Left colon (tissue), 2 donors: ENCODE measurements at regions not wholly inside any gene's neighbourhood (a gene's known extent, or its start where the extent isn't known, plus 50 kb on each side); places are given as distances from the start of the nearest gene placed in this dataset.

Source experiments
- ATAC-seq: fragments of 200-7000 bp; cut with Tn5 transposase; one replicate; pipeline ENCODE4 v1.9.1; 2020; ENCODE audit warnings: mild to moderate bottlenecking, moderate library complexity
- DNase-seq, 2 donors: peaks; one replicate each; pipeline ENCODE4 v3.0.0-alpha.2; 2020
- intact Hi-C, 2 donors: fragments of 100-400 bp; cut with DNase I in 1 of 2; cut with micrococcal nuclease in 1 of 2; formaldehyde crosslinking; loops; one replicate each; pipeline versions ENCODE4 v1.11.2 to v1.14.0; 2022; cut with DNase I, micrococcal nuclease
- donor health status: DM: no; HTN: no; CAD: no.
- donor health status: DM: yes; HTN: yes; CAD: no.

- DNase-seq (no peak), ATAC-seq (no peak)
- intact Hi-C loops: no loop called here
These were observed 100.6 kb downstream of the BAMBI start for GRCh38 chr10:28777911-28778310.

- DNase-seq (no peak), ATAC-seq (peak; percentile 46)
These were observed 101.2 kb downstream of the BAMBI start for GRCh38 chr10:28778524-28778923.

GRCh38 chr10:28781296-28781695 is 104.0 kb downstream of the BAMBI start:
- intact Hi-C loops: no loop called here
- DNase-seq (no peak), ATAC-seq (no peak)

More at GRCh38 chr10:28778524-28778923, 101.2 kb downstream of the BAMBI start:
- intact Hi-C loops: no loop called here

- intact Hi-C loops: no loop called here
- DNase-seq (no peak), ATAC-seq (no peak)
These were observed 105.8 kb downstream of the BAMBI start for GRCh38 chr10:28783087-28783486.

- intact Hi-C loops: no loop called here
- DNase-seq (no peak), ATAC-seq (no peak)
These were observed 107.7 kb downstream of the BAMBI start for GRCh38 chr10:28785018-28785417.

GRCh38 chr10:28788252-28788651 is 110.9 kb downstream of the BAMBI start:
- ATAC-seq (no peak), DNase-seq (no peak)
- intact Hi-C loops: no loop called here

DNA sequence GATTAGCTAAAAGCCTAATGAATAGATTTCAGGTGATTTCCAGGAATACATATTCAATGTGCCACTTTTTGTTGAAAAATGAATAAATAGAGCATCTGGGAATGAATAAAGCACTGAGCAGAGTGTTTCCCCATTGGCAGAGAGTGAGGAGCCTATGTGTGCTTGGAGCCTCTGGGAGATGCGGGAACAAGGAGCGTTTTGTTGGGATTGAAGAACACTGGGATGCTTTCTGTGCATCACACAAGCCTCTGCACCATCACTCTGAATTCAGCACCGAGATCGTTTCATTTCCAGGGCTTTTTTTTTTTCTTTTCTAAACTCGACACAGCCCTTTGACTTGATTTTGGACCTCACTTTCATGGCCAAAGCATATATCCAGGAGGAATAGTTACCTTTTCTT is 111.4 kb downstream of the BAMBI start:
- DNase-seq (no peak), ATAC-seq (no peak)
- intact Hi-C loops: no loop called here

DNA sequence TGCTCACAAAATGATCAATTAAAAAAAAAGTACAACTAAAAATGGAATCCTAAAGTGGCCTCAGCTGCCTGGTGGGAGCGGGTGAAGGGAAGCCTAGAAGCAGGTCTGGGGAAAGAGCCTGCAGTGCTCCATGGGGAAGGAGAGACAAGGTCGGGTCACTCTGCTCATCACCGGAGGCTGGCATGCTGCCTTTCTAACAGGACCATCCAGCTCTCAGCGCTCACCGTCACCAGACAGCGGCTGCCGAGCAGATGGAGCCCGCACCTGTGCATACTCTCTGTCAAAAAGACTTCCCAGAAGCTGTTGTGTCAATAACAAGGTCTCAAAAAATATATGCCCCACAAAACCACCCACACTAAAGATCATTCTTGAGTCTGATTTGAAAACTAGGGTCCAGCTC is 112.8 kb downstream of the BAMBI start:
- intact Hi-C loops: no loop called here
- DNase-seq (no peak), ATAC-seq (no peak)

GRCh38 chr10:28793482-28793881 is 116.2 kb downstream of the BAMBI start:
- intact Hi-C loops: no loop called here
- DNase-seq (peak; percentile 46 to 55), ATAC-seq (peak; percentile 99)

GRCh38 chr10:28794986-28795385 is 117.7 kb downstream of the BAMBI start:
- no peak for ATAC-seq
- intact Hi-C loops: no loop called here
- no peak for DNase-seq

DNA sequence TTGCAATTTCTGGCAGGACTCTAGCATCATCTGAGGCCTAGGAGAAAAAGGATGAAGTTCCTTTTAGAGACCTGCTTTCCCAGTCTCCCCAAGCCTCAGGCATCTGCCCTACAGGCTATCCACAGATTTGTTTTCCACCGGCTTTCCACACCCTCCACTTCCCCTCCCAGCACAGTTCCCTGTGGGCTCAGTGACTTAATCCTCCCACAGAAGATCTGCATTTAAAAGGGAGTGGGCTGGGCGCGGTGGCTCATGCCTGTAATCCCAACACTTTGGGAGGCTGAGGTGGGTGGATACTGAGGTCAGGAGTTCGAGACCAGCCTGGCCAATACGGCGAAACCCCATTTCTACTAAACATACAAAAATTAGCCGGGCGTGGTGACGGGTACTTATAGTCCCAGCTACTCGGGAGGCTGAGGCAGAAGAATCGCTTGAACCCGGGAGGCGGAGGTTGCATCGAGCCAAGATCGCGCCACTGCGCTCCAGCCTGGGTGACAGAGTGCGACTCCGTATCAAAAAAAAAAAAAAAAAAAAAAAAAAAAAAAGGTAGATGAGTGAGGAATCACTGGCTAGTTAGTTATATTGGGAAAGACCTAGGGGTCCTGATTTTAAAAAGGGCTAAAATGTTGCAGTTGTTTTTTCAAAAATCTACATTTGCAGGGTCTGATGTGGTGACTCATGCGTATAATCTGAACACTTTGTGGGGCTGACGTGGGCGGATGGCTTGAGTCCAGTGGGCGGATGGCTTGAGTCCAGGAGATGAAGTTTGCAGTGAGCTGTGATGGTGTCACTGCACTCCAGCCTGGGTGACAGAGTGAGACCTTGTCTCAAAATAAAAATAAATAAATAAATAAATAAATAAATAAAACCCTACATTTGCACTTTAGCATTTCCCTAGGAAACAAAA is 119.5 kb downstream of the BAMBI start:
- no peak for DNase-seq
- ATAC-seq: no peak
- intact Hi-C loops: no loop called here

- no peak for DNase-seq
- no peak for ATAC-seq
- intact Hi-C loops: no loop called here
These were observed 120.6 kb downstream of the BAMBI start for GRCh38 chr10:28797904-28798371.

DNA sequence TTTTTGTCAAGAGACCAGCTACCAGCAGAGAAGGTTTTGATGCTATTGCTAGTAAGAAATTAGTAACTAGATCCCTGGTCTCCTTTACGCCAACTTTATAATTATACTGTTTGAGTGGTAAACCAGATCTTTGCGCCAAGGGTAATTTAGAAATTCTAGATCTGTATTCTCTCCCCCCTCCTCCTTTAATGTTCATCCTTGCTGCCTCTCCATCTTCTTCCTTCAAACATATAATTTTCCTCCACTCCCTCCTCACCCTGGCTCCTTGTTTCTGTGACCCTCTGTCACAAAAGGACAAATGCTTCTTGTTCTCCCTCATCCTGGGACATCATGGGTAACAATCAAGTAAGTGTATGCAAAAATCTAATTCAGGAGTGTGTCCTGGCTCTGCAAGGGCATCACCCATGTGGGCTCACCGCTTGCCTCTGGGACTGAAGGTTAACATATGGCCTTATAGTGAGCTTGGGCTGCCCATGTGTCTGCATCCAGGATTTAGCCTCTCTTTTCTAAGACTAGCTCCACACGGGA is 121.2 kb downstream of the BAMBI start:
- intact Hi-C loops: no loop called here
- ATAC-seq (no peak), DNase-seq (no peak)

DNA sequence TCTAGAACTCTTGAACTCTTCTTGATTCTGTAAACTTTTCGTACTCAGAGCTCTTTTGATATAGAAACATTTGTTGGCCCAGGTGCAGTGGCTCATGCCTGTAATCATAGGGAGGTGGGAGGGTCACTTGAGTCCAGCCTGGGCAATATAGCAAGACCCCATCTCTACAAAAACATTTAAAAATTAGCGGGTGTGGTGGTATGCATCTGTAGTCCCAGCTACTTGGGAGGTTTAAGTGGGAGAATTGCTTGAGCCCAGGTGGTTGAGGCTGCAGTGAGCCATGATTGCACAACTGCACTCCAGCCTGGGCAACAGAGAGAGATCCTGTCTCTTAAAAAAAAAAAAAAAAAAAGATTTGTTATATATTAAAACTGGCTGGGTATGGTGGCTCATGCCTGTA is 121.6 kb downstream of the BAMBI start:
- DNase-seq: no peak
- ATAC-seq: no peak
- intact Hi-C loops: no loop called here

DNA sequence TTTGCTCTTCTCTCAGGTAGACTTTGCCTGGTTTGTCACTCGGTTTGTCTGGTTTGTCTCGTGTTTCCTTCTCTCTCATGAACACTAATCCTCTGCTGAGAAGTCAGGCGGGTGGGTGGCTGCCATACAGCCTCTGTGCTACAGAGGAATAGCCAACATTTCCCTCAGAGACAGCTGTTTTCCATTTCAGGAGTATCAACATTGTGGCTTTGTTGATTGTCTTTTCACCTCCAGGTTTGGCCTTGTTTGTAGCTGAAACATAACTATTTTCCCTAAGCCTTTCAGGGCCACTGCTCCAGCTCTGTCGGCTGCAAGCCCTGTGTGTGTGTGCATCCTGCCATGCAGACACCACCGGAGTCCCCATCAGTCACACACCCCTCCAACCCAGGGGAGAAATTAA is 122.8 kb downstream of the BAMBI start:
- no peak for DNase-seq
- intact Hi-C loops: no loop called here

DNA sequence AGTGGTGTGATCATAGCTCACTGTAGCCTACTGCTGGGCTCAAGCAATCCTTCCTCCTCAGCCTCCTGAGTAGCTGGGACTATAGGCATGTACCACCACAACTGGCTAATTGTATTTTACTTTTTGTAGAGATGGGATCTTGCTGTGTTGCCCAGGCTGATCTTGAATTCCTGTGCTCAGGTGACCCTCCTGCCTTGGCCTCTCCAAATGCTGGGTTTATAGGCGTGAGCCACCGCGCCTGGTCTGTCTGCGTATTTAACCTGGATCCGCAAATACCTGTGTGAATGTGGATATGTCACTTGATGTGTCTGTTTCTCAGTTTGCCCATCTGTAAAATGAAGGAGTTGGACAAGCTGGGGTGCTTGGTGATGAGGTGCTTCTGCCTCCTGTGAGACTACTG is 123.9 kb downstream of the BAMBI start:
- DNase-seq: no peak

More for the DNA sequence above, 122.8 kb downstream of the BAMBI start:
- no peak for ATAC-seq

GRCh38 chr10:28801869-28802268 is 124.5 kb downstream of the BAMBI start:
- DNase-seq: no peak
- intact Hi-C loops: no loop called here
- peak; percentile 87 for ATAC-seq

More for the DNA sequence above, 123.9 kb downstream of the BAMBI start:
- intact Hi-C loops: no loop called here
- ATAC-seq: no peak

GRCh38 chr10:28805390-28805789 is 128.1 kb downstream of the BAMBI start:
- ATAC-seq: no peak
- intact Hi-C loops: no loop called here
- no peak for DNase-seq

GRCh38 chr10:28806488-28806941 is 129.2 kb downstream of the BAMBI start:
- DNase-seq (no peak), ATAC-seq (no peak)
- intact Hi-C loops: no loop called here

GRCh38 chr10:28806951-28807759 is 129.8 kb downstream of the BAMBI start:
- ATAC-seq (no peak), DNase-seq (no peak)
- intact Hi-C loops: no loop called here
